NCI-H524 (cell line): ENCODE measurements at regions not wholly inside any gene's neighbourhood (a gene's known extent, or its start where the extent isn't known, plus 50 kb on each side); places are given as distances from the start of the nearest gene placed in this dataset.
A peak's percentile ranks its signal among the peaks of the same experiment; 100 is the strongest.

Source experiments
- DNase-seq, 2 experiments: peaks; one replicate each; lab custom pipeline; 2025; lab: John Stamatoyannopoulos, UW

DNA sequence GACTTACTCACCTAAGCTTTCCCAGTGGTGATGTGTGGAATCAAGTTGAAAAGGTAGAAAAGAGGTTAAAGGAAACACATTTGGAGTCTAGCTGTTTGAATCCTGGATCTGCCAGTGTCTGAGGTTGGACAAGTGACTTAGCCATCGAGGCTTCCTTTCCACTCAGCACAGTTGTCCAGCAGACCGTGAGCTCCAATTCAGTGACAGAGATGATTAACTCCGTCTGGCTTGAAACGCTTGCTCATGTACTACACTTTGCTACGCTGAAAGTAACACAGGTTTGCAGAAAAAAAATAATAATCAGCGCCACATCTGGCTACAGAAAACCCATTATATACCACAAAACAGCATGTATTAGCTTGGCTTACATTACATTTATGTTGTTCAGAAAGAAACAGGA lies 364.9 kb upstream of the MCTP2 start:
- DNase-seq = peak in 1 of 2 experiments; percentile 13

DNA sequence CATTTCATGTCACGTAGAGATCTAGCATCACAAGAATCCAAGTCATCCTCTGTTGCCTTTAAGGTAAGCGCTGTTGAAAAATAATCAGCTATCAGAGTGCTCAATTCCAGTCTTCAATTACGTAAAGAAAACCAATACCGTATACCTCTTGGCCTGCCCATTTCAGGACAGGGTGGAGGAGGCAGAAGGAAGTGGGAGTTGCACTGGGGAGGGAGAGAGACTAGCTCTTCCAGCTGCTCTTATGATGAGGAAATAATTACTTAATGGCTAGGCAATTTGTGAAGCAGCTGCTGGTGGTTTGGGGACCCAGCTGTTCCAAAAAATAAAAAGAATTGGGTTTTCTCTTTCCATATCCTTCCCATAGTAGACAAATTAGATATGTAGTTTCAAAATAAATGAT lies 365.8 kb upstream of the MCTP2 start:
- DNase-seq = peak; percentile 70 to 84

- no peak for DNase-seq
Observed at GRCh38 chr15:93862791-93863190, 368.6 kb upstream of the MCTP2 start.

GRCh38 chr15:93861956-93862741 lies 369.2 kb upstream of the MCTP2 start:
- DNase-seq = no peak

DNA sequence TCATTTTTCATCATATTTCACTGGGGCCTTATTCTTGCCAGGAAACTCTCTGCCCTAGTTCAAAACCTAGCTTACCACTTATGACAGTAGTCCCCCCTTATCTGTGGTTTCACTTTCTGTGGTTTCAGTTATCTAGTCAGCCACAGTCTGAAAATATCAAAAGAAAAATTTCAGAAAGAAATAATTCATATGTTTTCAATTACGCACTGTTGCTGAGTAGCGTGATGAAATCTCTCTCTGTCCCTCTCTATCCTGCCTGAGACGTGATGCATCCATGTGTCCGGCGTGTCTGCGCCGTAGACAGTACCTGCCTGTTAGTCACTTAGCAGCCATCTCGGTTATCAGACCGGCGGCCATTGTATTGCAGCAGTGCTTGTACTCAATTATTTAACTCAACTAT lies 369.9 kb upstream of the MCTP2 start:
- no peak for DNase-seq

DNA sequence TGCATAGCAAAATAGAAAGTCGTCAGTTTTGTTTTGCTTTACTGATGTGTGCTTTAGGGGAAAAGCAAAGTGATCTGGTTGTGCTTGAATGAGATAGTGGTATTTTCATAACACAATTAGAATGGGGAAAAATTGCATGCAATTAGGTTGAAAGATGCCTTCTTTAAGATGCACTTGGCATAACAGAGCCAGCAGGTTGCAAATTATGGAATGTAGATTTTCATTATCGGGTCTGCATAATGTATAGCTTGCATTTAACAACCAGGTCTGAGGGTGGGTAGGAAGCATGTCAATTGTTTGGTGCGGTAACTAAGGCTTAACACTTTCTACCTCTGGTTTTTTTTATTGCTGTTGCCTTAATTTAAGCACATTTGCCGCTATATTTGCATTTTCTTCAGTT lies 370.7 kb upstream of the MCTP2 start:
- DNase-seq = no peak

- no peak for DNase-seq
Observed at GRCh38 chr15:93859176-93859575, 372.2 kb upstream of the MCTP2 start.

GRCh38 chr15:93855181-93855826 lies 376.1 kb upstream of the MCTP2 start:
- no peak for DNase-seq

DNA sequence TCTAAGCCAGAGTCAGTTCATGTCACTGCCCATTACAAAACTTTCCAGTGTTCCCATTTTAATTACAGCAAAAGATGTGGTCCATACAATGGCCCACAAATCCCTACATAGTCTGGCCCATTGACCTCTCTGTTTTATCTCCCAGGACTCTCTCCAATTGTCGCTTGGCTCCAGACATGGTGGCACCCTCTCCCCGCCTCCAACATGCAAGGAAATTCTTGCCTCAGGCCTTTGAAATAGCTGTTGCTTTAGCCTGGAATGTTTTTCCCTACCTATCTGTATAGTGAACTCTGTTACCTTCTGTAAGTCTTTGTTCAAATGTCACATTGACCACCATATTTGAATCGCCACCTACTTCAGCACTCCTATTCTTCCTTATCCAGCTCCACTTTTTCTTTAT lies 377.3 kb upstream of the MCTP2 start:
- DNase-seq = no peak

GRCh38 chr15:93852761-93853160 lies 378.6 kb upstream of the MCTP2 start:
- DNase-seq = no peak

GRCh38 chr15:93848490-93848889 lies 382.9 kb upstream of the MCTP2 start:
- no peak for DNase-seq

DNA sequence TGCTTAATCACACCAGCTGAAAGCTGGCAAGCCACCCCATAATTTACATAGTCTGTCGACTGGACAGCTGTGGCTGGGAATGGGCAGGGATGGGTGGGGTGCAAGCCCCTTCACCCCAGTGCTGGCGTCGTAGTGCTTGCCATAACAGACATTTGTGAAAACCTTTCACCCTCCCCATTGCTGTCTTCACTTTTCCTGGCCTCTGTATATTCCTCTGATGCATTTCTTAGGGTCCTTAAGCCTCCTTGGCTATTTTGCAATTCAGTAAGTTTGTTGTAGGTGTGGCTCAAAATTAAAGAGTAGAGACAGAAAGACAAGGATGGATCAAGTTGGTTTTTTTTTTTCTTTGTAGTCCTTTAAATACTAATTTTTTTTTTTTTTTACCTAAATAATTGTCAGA lies 383.3 kb upstream of the MCTP2 start:
- no peak for DNase-seq

DNA sequence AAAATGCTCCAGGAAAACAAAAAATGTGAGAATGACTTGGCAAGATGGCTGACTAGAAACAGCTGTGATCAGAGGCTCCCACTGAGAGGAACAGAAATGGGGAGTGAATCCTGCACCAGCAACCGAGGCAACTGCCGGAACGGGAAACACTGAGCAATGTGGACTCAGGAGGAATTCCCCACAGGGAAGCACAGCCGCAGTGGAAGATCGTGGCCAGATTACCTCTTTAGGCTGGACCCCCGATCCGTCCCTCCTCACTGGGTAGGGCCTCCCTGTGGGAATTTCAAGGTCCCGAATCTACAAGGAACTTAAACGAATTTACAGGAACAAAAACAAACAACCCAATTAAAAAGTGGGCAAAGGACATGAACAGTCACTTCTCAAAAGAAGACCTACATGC lies 385.2 kb upstream of the MCTP2 start:
- no peak for DNase-seq

GRCh38 chr15:93837450-93837849 lies 393.9 kb upstream of the MCTP2 start:
- DNase-seq = no peak

GRCh38 chr15:93835344-93835743 lies 396.0 kb upstream of the MCTP2 start:
- no peak for DNase-seq

GRCh38 chr15:93831641-93832040 lies 399.7 kb upstream of the MCTP2 start:
- no peak for DNase-seq

DNA sequence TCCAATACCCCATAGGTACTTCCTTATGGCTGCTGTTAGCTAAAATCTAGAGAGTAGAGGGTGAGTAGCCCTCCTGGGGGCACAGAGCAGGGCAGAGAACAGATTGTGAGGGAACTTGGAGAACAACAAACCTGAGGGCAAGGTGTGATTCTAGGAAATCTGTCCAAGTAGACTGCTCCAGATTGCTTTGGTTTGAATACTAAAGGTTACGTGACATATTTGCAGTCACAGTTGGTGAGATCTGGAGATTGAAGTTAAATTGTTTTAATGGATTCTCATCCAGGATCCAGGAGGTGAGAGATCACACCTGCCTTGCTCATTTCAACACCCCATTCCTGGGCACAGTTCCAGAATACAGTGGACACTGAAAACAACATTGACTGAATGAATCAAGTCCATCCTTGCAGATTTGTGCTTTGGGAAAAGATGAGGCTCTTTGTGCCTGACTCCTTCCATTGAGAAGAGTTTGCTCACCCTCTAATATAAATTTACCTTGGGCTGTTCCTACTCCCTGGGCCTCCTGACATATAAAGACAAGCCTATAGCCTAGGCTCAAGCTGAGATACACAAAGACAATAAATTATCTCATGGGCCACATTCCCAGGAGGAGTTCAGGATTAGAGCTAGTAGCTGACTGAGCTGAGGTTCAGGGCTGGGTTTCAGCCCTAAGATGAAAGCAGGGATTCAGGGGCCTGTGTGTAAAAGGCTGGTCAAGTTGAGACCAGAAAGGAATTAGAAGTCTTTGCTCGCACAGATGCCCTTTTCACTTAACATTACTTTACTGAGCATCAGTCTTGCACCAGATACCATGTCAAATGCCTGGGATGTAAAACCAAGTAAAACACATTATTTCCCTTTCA lies 400.9 kb upstream of the MCTP2 start:
- DNase-seq = no peak

GRCh38 chr15:93829115-93829870 lies 402.1 kb upstream of the MCTP2 start:
- DNase-seq = no peak

DNA sequence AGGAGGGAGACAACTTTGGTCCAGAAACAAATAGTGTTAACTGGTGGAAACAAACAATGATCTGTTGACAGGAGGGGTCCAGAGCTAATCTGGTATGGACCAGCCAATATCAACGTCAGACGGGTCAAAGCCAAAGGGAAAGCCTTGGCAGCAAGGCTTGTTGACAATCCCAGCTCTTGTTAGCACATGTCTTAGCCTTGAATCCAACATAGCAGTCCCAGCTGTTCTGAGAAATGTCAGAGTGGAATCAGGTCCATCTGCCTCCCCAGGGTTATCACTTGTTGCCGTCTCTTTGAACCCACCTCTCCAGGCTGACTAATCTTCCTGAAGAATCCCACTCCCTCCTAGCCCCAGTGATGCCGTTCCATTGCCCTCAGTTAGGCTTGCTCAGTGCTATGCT lies 404.6 kb upstream of the MCTP2 start:
- no peak for DNase-seq

- no peak for DNase-seq
Observed at GRCh38 chr15:93826293-93826692, 405.1 kb upstream of the MCTP2 start.

GRCh38 chr15:93825682-93826081 lies 405.7 kb upstream of the MCTP2 start:
- DNase-seq = no peak
